Ovary (tissue), 3 donors: ENCODE measurements at regions not wholly inside any gene's neighbourhood (a gene's known extent, or its start where the extent isn't known, plus 50 kb on each side); places are given as distances from the start of the nearest gene placed in this dataset.

Experiments used
- CTCF ChIP-seq, 3 donors: fragments of 450-650 bp in 2 of 3; fragments of 200-600 bp in 1 of 3; IDR thresholded peaks; one replicate each; pipeline versions ENCODE4 v1.5.1 to v1.8.0; 2016 to 2022; ENCODE audit warnings: antibody characterized with exemption in 3 of 3, mild to moderate bottlenecking in 1 of 3
- EP300 ChIP-seq: sonication (generic); formaldehyde crosslinking; IDR thresholded peaks from one replicate; pipeline ENCODE4 v1.6.1; 2017; ENCODE audit warnings: antibody characterized with exemption
- POLR2A ChIP-seq: fragments of 450-650 bp; IDR thresholded peaks from one replicate; pipeline ENCODE4 v1.6.1; 2017; ENCODE audit warnings: antibody characterized with exemption, mild to moderate bottlenecking, moderate library complexity
- donor health status: DM: no; HTN: no; CAD: no.

GRCh38 chr3:106748472-106749262 is 628.6 kb upstream of the CCDC54 start:
- TF ChIP-seq POLR2A, result no peak
- no peak for TF ChIP-seq CTCF (IDR thresholded peaks at IDR 0.05)
- no peak for TF ChIP-seq EP300
